GM12872 (cell line): ENCODE measurements at regions not wholly inside any gene's neighbourhood (a gene's known extent, or its start where the extent isn't known, plus 50 kb on each side); places are given as distances from the start of the nearest gene placed in this dataset.

Source experiments
- TF ChIP-seq, protein P1 (sequence below): IDR thresholded peaks from 3 replicates; pipeline ENCODE4 v1.5.1; 2011; ENCODE audit warnings: low read depth, mild to moderate bottlenecking, low read length, moderate library complexity; ENCODE audit not compliant: insufficient read depth

GRCh38 chr14:88995437-88996198, 171.2 kb downstream of the TTC8 start:
- TF ChIP-seq, protein P1, sequence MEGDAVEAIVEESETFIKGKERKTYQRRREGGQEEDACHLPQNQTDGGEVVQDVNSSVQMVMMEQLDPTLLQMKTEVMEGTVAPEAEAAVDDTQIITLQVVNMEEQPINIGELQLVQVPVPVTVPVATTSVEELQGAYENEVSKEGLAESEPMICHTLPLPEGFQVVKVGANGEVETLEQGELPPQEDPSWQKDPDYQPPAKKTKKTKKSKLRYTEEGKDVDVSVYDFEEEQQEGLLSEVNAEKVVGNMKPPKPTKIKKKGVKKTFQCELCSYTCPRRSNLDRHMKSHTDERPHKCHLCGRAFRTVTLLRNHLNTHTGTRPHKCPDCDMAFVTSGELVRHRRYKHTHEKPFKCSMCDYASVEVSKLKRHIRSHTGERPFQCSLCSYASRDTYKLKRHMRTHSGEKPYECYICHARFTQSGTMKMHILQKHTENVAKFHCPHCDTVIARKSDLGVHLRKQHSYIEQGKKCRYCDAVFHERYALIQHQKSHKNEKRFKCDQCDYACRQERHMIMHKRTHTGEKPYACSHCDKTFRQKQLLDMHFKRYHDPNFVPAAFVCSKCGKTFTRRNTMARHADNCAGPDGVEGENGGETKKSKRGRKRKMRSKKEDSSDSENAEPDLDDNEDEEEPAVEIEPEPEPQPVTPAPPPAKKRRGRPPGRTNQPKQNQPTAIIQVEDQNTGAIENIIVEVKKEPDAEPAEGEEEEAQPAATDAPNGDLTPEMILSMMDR, result no peak

- TF ChIP-seq, protein P1, result no peak
Measured at GRCh38 chr14:88998027-88998426, 173.6 kb downstream of the TTC8 start.

DNA sequence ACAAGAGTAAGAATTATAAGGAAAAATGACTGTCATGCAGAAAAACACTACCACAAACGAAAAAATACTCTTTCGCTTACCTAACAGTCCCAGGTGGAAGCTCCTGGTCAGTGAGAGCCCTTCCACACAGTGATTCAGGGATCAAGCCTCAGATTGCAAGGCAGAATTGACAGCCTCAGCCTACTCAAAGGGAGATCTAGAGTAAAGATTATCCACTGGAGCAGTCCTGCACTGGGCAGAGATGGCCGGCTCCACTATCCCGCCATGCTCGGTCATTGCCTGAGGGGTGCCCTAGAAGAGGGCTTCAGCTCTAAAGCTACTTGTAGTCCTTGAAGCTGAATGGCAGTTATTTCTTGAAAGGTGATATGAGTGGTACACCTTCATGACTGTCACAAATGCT, 174.7 kb downstream of the TTC8 start:
- TF ChIP-seq, protein P1, result no peak

DNA sequence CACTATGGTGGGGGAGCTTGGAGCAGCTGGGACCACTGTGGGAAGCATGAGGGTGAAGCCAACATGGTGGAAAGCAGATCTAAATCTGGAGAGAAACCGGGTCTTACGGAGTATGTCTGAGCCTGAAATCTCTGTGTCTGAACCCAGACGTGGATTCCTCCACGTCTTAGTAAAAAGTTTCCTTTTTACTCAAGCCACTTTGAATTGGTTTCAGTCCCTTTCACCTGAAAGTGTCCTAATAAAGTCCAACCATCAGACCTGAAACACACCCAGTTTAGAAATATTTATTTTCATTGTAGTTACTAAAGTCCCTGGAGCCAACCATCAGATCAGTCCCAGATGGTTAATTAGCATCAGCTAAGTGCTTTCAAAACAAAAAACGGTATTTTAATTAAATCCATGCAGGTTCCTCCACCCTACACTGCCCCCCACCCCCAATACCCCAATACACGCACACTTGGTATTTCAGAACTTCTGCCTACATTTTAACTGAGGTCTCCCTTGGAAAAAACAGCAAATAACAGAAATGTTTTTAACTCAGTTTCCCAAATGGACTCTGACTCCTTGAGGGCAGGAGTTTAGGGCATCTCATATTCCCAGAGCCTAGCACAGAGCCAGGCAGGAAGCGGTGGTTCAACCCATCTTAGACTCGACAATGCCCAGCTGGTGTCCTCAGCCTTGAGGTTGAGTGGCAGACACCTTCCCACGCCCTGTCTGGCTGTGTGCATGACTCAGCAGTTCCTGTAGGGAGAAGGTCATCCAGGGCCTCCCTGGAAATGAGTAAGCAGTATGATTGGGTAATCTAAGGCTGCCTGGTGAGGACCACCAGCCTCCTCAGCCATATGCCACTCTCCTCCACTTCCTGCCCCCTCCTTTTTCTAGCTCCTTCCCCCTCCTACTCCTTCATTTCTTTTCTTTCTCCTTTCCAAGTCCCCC, 175.8 kb downstream of the TTC8 start:
- TF ChIP-seq, protein P1, result no peak

DNA sequence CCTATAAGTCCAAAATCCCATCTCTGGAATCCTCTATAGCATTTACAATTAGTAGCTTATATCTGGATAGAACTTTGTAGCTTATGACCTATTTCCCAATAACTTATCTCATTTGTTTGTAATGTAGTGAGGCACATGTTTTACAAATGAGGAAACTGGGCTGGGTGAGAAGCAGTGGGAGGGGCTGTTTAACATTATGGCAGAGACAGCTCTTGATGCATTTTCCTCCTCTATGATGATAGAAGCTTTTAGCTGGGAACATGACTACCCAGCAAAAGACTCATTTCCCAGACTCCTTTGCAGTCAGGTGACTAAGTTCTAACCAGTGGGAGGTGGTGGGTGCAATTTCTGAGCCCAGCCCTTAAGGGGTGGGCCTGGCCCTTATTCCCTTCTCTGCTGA, 179.7 kb downstream of the TTC8 start:
- TF ChIP-seq, protein P1, result no peak

DNA sequence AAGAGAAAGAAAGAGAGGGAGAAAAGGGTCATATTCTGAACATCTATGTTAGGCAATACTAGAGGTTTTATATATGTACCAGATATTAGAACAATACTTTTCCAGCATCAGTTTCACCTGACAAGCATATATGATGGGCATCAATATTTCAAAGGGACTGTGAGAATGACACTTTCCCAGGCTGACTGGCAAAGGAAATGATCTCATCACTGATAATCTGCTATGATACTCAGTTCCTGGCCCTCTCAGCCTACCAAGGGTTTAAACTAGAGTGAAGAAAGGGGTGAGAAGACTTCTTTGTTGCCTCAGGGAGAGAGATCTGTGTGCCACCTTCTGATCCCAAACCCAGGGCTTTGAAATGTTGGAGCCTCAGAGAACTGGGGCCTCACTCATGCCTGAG, 183.5 kb downstream of the TTC8 start:
- TF ChIP-seq, protein P1, result no peak

- TF ChIP-seq, protein P1, result no peak
Measured at GRCh38 chr14:89011355-89012281, 187.2 kb downstream of the TTC8 start.
